PC-3 (cell line): ENCODE measurements at regions not wholly inside any gene's neighbourhood (a gene's known extent, or its start where the extent isn't known, plus 50 kb on each side); places are given as distances from the start of the nearest gene placed in this dataset.

ENCODE experiments used
- ATAC-seq: fragments of 200-7000 bp; cut with Tn5 transposase; 2 replicates; pipeline ENCODE4 v1.9.1; 2020; ENCODE audit warnings: mild to moderate bottlenecking, moderate library complexity
- BruUV-seq: library from RNA; stranded (reverse); fragments of 400-500 nt; replicated peaks from 2 replicates; lab custom pipeline; 2021; lab: Mats Ljungman, UMichigan
- CTCF ChIA-PET: fragments of 300-600 bp; sonication (Branson Sonifier 250); formaldehyde crosslinking; loops from one replicate; lab custom pipeline; 2022; ENCODE audit warnings: antibody characterized with exemption; lab: Charles Lee
- POLR2A ChIA-PET: fragments of 300-600 bp; sonication (Branson Sonifier 250); formaldehyde crosslinking; loops from one replicate; lab custom pipeline; 2022; ENCODE audit warnings: antibody characterized with exemption; ENCODE audit not compliant: unreplicated experiment; lab: Charles Lee
- DNase-seq: peaks from one replicate; pipeline ENCODE4 v3.0.0-alpha.2; 2015
- H2AFZ ChIP-seq: fragments of 300-600 bp; sonication (generic); 2 replicates; pipeline ENCODE4 v1.6.0; 2016; ENCODE audit warnings: antibody characterized with exemption, low read length
- H3F3A ChIP-seq: fragments of 300-600 bp; sonication (generic); one replicate; pipeline ENCODE4 v1.6.0; 2017; ENCODE audit warnings: antibody characterized with exemption, low read length, control low read depth, mild to moderate bottlenecking; ENCODE audit not compliant: unreplicated experiment
- H3K27ac ChIP-seq: fragments of 300-600 bp; sonication (generic); 2 replicates; pipeline ENCODE4 v1.5.1; 2016; ENCODE audit warnings: mild to moderate bottlenecking, low read length
- H3K27me3 ChIP-seq: fragments of 300-600 bp; sonication (generic); 2 replicates; pipeline ENCODE4 v1.6.1; 2016; ENCODE audit warnings: low read length, mixed read lengths
- H3K36me3 ChIP-seq: fragments of 300-600 bp; sonication (generic); 2 replicates; pipeline ENCODE4 v1.6.1; 2016; ENCODE audit warnings: low read depth, mixed run types, low read length, mixed read lengths
- H3K4me1 ChIP-seq: fragments of 300-600 bp; sonication (generic); 2 replicates; pipeline ENCODE4 v1.5.1; 2016; ENCODE audit warnings: low read length; ENCODE audit not compliant: insufficient read depth
- H3K4me2 ChIP-seq: fragments of 300-600 bp; sonication (generic); 2 replicates; pipeline ENCODE4 v1.6.0; 2016; ENCODE audit warnings: low read length
- H3K4me3 ChIP-seq: fragments of 300-600 bp; sonication (generic); 2 replicates; pipeline ENCODE4 v1.5.1; 2016; ENCODE audit warnings: mild to moderate bottlenecking, low read length, mixed read lengths
- H3K79me2 ChIP-seq: fragments of 300-600 bp; sonication (generic); 2 replicates; pipeline ENCODE4 v1.6.1; 2017; ENCODE audit warnings: low read length, mixed read lengths
- H3K9ac ChIP-seq: fragments of 300-600 bp; sonication (generic); 2 replicates; pipeline ENCODE4 v1.6.0; 2016; ENCODE audit warnings: mild to moderate bottlenecking, low read length
- H3K9me2 ChIP-seq: fragments of 300-600 bp; sonication (generic); replicated peaks from 2 replicates; pipeline ENCODE4 v1.6.1; 2016; ENCODE audit warnings: mixed run types, low read length, mixed read lengths
- H3K9me3 ChIP-seq: fragments of 300-600 bp; sonication (generic); 2 replicates; pipeline ENCODE4 v1.6.1; 2016; ENCODE audit warnings: low read length, mixed read lengths
- H4K20me1 ChIP-seq: fragments of 300-600 bp; sonication (generic); 2 replicates; pipeline ENCODE4 v1.6.1; 2016; ENCODE audit warnings: low read length, mixed read lengths
- CTCF ChIP-seq: fragments of 300-600 bp; sonication (generic); conservative IDR thresholded peaks from 2 replicates; pipeline ENCODE4 v1.5.1; 2017; ENCODE audit warnings: antibody characterized with exemption, low read depth, mild to moderate bottlenecking, low read length
- EZH2 ChIP-seq: fragments of 300-600 bp; sonication (generic); IDR thresholded peaks from one replicate; pipeline ENCODE4 v1.6.1; 2017; ENCODE audit warnings: antibody characterized with exemption, mild to moderate bottlenecking, low read length; ENCODE audit not compliant: unreplicated experiment
- EZH2phosphoT487 ChIP-seq: fragments of 300-600 bp; sonication (generic); IDR thresholded peaks from 2 replicates; pipeline ENCODE4 v1.6.1; 2018; ENCODE audit warnings: mild to moderate bottlenecking, antibody characterized with exemption, low read length, borderline replicate concordance
- intact Hi-C: fragments of 100-400 bp; cut with micrococcal nuclease; formaldehyde crosslinking; loops from 2 replicates; pipeline ENCODE4 v1.9.0; 2023

- intact Hi-C loops: no loop called here
- Histone ChIP-seq H3K79me2 (no peaks in the 10 kb centered on the region), H3F3A (no peaks in the 10 kb centered on the region), H3K9ac (no peak overlapping the region), H3K27me3 (no peaks in the 10 kb centered on the region), H3K9me3 (no peaks in the 10 kb centered on the region), H4K20me1 (no peaks in the 10 kb centered on the region), H3K4me1 (no peaks in the 10 kb centered on the region), H3K4me2 (no peak overlapping the region), H3K4me3 (no peak overlapping the region), H3K36me3 (no peaks in the 10 kb centered on the region), H2AFZ (no peak overlapping the region), H3K27ac (no peak overlapping the region), H3K9me2 (no peaks in the 10 kb centered on the region)
- DNase-seq (no peak), ATAC-seq (no peak)
- ChIA-PET CTCF (no interaction called here), POLR2A (no interaction called here)
- TF ChIP-seq CTCF (no peak), EZH2 (no peak), EZH2phosphoT487 (no peak)
- BruUV-seq: no TSS peak
Observed at GRCh38 chr13:30009411-30009810, 159.0 kb upstream of the UBL3 start.

- H3K4me3 ChIP-seq: no peak overlapping the region
- no peak overlapping the region for H3K27ac ChIP-seq
- H3K27me3 ChIP-seq: no peaks in the 10 kb centered on the region
- H3K79me2 ChIP-seq: no peaks in the 10 kb centered on the region
- TF ChIP-seq EZH2phosphoT487 (no peak), EZH2 (no peak), CTCF (no peak)
- intact Hi-C loops: no loop called here
- CTCF ChIA-PET: no interaction called here
- H2AFZ ChIP-seq: no peak overlapping the region
- no peak for ATAC-seq
- BruUV-seq: no TSS peak
- H3K4me1 ChIP-seq: peaks cover 6% of the 10 kb centered on the region
- POLR2A ChIA-PET: interaction anchor here (0.5 kb wide), 1 partner anchor 49 kb away, joined by 7 read pairs; no protein-coding TSS in a partner anchor
- H4K20me1 ChIP-seq: no peaks in the 10 kb centered on the region
- H3F3A ChIP-seq: no peaks in the 10 kb centered on the region
- no peak overlapping the region for H3K4me2 ChIP-seq
- no peak for DNase-seq
- no peaks in the 10 kb centered on the region for H3K9me3 ChIP-seq
- no peaks in the 10 kb centered on the region for H3K9me2 ChIP-seq
- H3K9ac ChIP-seq: no peak overlapping the region
- H3K36me3 ChIP-seq: no peaks in the 10 kb centered on the region
Observed at GRCh38 chr13:30006246-30006645, 155.8 kb upstream of the UBL3 start.

- Histone ChIP-seq H3K9me2 (no peaks in the 10 kb centered on the region), H2AFZ (no peak overlapping the region), H3K4me3 (no peak overlapping the region), H3K4me2 (no peak overlapping the region), H3K27me3 (no peaks in the 10 kb centered on the region), H4K20me1 (no peaks in the 10 kb centered on the region), H3K79me2 (no peaks in the 10 kb centered on the region), H3K4me1 (peaks cover 6% of the 10 kb centered on the region), H3K27ac (no peak overlapping the region), H3K9ac (no peak overlapping the region), H3K9me3 (no peaks in the 10 kb centered on the region), H3K36me3 (no peaks in the 10 kb centered on the region), H3F3A (no peaks in the 10 kb centered on the region)
- ChIA-PET POLR2A (no interaction called here), CTCF (no interaction called here)
- DNase-seq (no peak), ATAC-seq (no peak)
- TF ChIP-seq EZH2phosphoT487 (no peak), CTCF (no peak), EZH2 (no peak)
- no TSS peak for BruUV-seq
- intact Hi-C loops: no loop called here
Observed at GRCh38 chr13:30004204-30004603, 153.8 kb upstream of the UBL3 start.
